ENCODE measurements at regions not wholly inside any gene's neighbourhood (a gene's known extent, or its start where the extent isn't known, plus 50 kb on each side); places are given as distances from the start of the nearest gene placed in this dataset.
A peak's percentile ranks its signal among the peaks of the same experiment; 100 is the strongest.
"Not testable (repeated sequence)": the region's sequence is repeated elsewhere in the genome, so short reads cannot be mapped to it uniquely, and the experiment has no call there.

DNA sequence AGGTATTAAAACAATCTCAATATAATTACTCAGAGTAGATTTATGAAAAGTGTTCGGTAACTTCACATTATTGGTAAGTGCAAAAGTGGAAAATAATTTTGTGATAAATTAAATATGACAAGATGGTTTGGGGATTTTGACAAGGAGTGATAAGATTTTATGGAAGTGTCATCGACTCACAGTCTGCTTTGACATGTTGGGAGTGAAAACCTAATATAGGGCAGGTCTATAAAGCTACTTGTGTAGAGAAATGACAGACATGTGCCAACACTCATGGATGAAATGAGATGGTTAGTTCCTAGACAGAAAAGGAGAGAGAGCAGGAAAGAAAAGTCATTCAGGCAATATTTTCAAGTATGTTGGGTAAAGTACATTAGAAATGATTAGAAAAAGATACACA is 456.8 kb downstream of the TRAM1L1 start:
- H3K9me3 ChIP-seq (ENCODE audit: severe bottlenecking), result no peaks in the 10 kb centered on the region
- H3K4me3 ChIP-seq (ENCODE audit: severe bottlenecking), result no peak overlapping the region
- ATAC-seq (ENCODE audit: low read depth) (no peak), DNase-seq (ENCODE audit: low spot score) (no peak)
- no peaks in the 10 kb centered on the region for H3K4me1 ChIP-seq (ENCODE audit: insufficient read depth, poor library complexity, severe bottlenecking)
- H3K27me3 ChIP-seq (ENCODE audit: insufficient read depth, poor library complexity, severe bottlenecking), result no peaks in the 10 kb centered on the region
- TF ChIP-seq, protein P1, sequence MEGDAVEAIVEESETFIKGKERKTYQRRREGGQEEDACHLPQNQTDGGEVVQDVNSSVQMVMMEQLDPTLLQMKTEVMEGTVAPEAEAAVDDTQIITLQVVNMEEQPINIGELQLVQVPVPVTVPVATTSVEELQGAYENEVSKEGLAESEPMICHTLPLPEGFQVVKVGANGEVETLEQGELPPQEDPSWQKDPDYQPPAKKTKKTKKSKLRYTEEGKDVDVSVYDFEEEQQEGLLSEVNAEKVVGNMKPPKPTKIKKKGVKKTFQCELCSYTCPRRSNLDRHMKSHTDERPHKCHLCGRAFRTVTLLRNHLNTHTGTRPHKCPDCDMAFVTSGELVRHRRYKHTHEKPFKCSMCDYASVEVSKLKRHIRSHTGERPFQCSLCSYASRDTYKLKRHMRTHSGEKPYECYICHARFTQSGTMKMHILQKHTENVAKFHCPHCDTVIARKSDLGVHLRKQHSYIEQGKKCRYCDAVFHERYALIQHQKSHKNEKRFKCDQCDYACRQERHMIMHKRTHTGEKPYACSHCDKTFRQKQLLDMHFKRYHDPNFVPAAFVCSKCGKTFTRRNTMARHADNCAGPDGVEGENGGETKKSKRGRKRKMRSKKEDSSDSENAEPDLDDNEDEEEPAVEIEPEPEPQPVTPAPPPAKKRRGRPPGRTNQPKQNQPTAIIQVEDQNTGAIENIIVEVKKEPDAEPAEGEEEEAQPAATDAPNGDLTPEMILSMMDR (IDR thresholded peaks at IDR 0.05; ENCODE audit: poor library complexity, severe bottlenecking), result no peak
- H3K27ac ChIP-seq (ENCODE audit: poor library complexity, severe bottlenecking), result no peak overlapping the region
- no peaks in the 10 kb centered on the region for H3K36me3 ChIP-seq (ENCODE audit: low read depth)

DNA sequence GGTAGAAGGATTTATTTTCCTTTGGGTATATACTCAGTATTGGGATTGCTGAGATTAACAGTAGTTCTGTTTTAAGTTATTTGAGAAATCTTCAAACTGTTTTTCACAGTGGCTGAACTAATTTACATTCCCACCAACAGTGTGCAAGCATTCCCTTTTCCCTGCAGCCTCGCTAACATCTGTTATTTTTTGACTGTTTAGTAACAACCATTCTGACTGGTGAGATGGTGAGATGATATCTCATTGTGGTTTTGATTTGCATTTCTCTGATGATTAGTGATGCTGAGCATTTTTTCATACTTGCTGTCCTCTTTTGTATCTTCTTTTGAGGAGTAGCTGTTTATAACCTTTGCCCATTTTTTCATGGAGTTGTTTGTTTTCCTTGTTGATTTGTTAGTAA is 457.8 kb downstream of the TRAM1L1 start:
- Histone ChIP-seq H3K27me3 (ENCODE audit: insufficient read depth, poor library complexity, severe bottlenecking) (no peaks in the 10 kb centered on the region), H3K4me3 (ENCODE audit: severe bottlenecking) (no peak overlapping the region), H3K36me3 (ENCODE audit: low read depth) (no peaks in the 10 kb centered on the region), H3K27ac (ENCODE audit: poor library complexity, severe bottlenecking) (no peak overlapping the region), H3K9me3 (ENCODE audit: severe bottlenecking) (no peaks in the 10 kb centered on the region), H3K4me1 (ENCODE audit: insufficient read depth, poor library complexity, severe bottlenecking) (no peaks in the 10 kb centered on the region)
- TF ChIP-seq, protein P1 (IDR thresholded peaks at IDR 0.05; ENCODE audit: poor library complexity, severe bottlenecking), result no peak
- DNase-seq (ENCODE audit: low spot score) (no peak), ATAC-seq (ENCODE audit: low read depth) (no peak)

GRCh38 chr4:116619508-116619907 is 465.9 kb downstream of the TRAM1L1 start:
- DNase-seq (ENCODE audit: low spot score); H3K27me3 ChIP-seq (ENCODE audit: insufficient read depth, poor library complexity, severe bottlenecking); H3K36me3 ChIP-seq (ENCODE audit: low read depth); H3K9me3 ChIP-seq (ENCODE audit: severe bottlenecking); ATAC-seq (ENCODE audit: low read depth); H3K27ac ChIP-seq (ENCODE audit: poor library complexity, severe bottlenecking); H3K4me3 ChIP-seq (ENCODE audit: severe bottlenecking); H3K4me1 ChIP-seq (ENCODE audit: insufficient read depth, poor library complexity, severe bottlenecking): not testable (repeated sequence)

GRCh38 chr4:116618638-116619037 is 466.7 kb downstream of the TRAM1L1 start:
- Histone ChIP-seq H3K4me3 (ENCODE audit: severe bottlenecking) (no peak overlapping the region), H3K36me3 (ENCODE audit: low read depth) (no peaks in the 10 kb centered on the region), H3K27ac (ENCODE audit: poor library complexity, severe bottlenecking) (no peak overlapping the region), H3K9me3 (ENCODE audit: severe bottlenecking) (no peaks in the 10 kb centered on the region), H3K4me1 (ENCODE audit: insufficient read depth, poor library complexity, severe bottlenecking) (no peaks in the 10 kb centered on the region), H3K27me3 (ENCODE audit: insufficient read depth, poor library complexity, severe bottlenecking) (no peaks in the 10 kb centered on the region)
- DNase-seq (ENCODE audit: low spot score), result no peak
- no peak for ATAC-seq (ENCODE audit: low read depth)
- TF ChIP-seq, protein P1 (IDR thresholded peaks at IDR 0.05; ENCODE audit: poor library complexity, severe bottlenecking), result no peak

- Histone ChIP-seq H3K27me3 (ENCODE audit: insufficient read depth, poor library complexity, severe bottlenecking) (no peaks in the 10 kb centered on the region), H3K4me1 (ENCODE audit: insufficient read depth, poor library complexity, severe bottlenecking) (no peaks in the 10 kb centered on the region), H3K36me3 (ENCODE audit: low read depth) (no peaks in the 10 kb centered on the region), H3K4me3 (ENCODE audit: severe bottlenecking) (no peak overlapping the region), H3K9me3 (ENCODE audit: severe bottlenecking) (no peaks in the 10 kb centered on the region), H3K27ac (ENCODE audit: poor library complexity, severe bottlenecking) (no peak overlapping the region)
- ATAC-seq (ENCODE audit: low read depth) (peak; percentile 71; the same call in 2 of the 3 replicates), DNase-seq (ENCODE audit: low spot score) (no peak)
- TF ChIP-seq, protein P1 (IDR thresholded peaks at IDR 0.05; ENCODE audit: poor library complexity, severe bottlenecking), result no peak
These were observed 482.3 kb downstream of the TRAM1L1 start for GRCh38 chr4:116603096-116603495.
